ENCODE measurements at regions not wholly inside any gene's neighbourhood (a gene's known extent, or its start where the extent isn't known, plus 50 kb on each side); places are given as distances from the start of the nearest gene placed in this dataset.
A peak's percentile ranks its signal among the peaks of the same experiment; 100 is the strongest.

GRCh38 chr13:29704648-29705047 lies 109.2 kb upstream of the SLC7A1 start:
- no peak overlapping the region for H3K4me3 ChIP-seq (ENCODE audit: control insufficient read depth, low read depth, low read length)
- DNase-seq (ENCODE audit: low read depth), result peak; percentile 13
- TF ChIP-seq CTCF (conservative IDR thresholded peaks at IDR 0.05; ENCODE audit: control insufficient read depth, insufficient read depth, low read depth, low read length), result no peak

GRCh38 chr13:29703421-29703820 lies 107.9 kb upstream of the SLC7A1 start:
- no peak for DNase-seq (ENCODE audit: low read depth)
- TF ChIP-seq CTCF (conservative IDR thresholded peaks at IDR 0.05; ENCODE audit: control insufficient read depth, insufficient read depth, low read depth, low read length), result no peak
- H3K4me3 ChIP-seq (ENCODE audit: control insufficient read depth, low read depth, low read length), result no peak overlapping the region

- DNase-seq (ENCODE audit: low read depth), result peak; percentile 93
- no peak for TF ChIP-seq CTCF (conservative IDR thresholded peaks at IDR 0.05; ENCODE audit: control insufficient read depth, insufficient read depth, low read depth, low read length)
- no peak overlapping the region for H3K4me3 ChIP-seq (ENCODE audit: control insufficient read depth, low read depth, low read length)
Measured at GRCh38 chr13:29702912-29703351, 107.4 kb upstream of the SLC7A1 start.

GRCh38 chr13:29698106-29698505 lies 102.6 kb upstream of the SLC7A1 start:
- TF ChIP-seq CTCF (conservative IDR thresholded peaks at IDR 0.05; ENCODE audit: control insufficient read depth, insufficient read depth, low read depth, low read length), result no peak
- no peak for DNase-seq (ENCODE audit: low read depth)
- no peak overlapping the region for H3K4me3 ChIP-seq (ENCODE audit: control insufficient read depth, low read depth, low read length)

GRCh38 chr13:29696606-29697005 lies 101.1 kb upstream of the SLC7A1 start:
- TF ChIP-seq CTCF (conservative IDR thresholded peaks at IDR 0.05; ENCODE audit: control insufficient read depth, insufficient read depth, low read depth, low read length), result no peak
- DNase-seq (ENCODE audit: low read depth), result no peak

GRCh38 chr13:29693275-29693945 lies 97.9 kb upstream of the SLC7A1 start:
- no peak for TF ChIP-seq CTCF (conservative IDR thresholded peaks at IDR 0.05; ENCODE audit: control insufficient read depth, insufficient read depth, low read depth, low read length)
- no peak for DNase-seq (ENCODE audit: low read depth)
- H3K4me3 ChIP-seq (ENCODE audit: control insufficient read depth, low read depth, low read length), result no peak overlapping the region

More at GRCh38 chr13:29696606-29697005, 101.1 kb upstream of the SLC7A1 start:
- H3K4me3 ChIP-seq (ENCODE audit: control insufficient read depth, low read depth, low read length), result no peak overlapping the region
